ENCODE measurements at regions not wholly inside any gene's neighbourhood (a gene's known extent, or its start where the extent isn't known, plus 50 kb on each side); places are given as distances from the start of the nearest gene placed in this dataset.
"Not testable (repeated sequence)": the region's sequence is repeated elsewhere in the genome, so short reads cannot be mapped to it uniquely, and the experiment has no call there.

DNA sequence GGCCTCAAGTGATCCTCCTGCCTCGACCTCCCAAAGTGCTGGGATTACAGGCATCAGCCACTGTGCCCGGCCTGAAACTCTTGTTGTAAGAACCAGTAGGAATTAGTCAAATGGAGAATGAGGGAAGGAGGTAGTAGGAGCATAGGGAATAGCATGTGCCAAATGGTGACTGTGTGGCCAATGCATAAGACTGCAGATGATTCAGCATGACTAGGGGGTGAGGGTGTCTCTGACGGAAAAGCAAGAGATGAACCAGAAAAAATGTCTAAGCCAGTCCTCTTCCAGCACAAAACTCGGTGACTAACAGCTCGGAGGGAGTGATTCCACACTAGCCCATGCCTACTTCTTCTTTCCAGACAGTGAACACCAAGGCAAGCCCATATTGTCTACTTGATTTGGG lies 58.2 kb upstream of the DUSP21 start:
- DNase-seq (ENCODE audit: low read depth): peak; percentile 66

DNA sequence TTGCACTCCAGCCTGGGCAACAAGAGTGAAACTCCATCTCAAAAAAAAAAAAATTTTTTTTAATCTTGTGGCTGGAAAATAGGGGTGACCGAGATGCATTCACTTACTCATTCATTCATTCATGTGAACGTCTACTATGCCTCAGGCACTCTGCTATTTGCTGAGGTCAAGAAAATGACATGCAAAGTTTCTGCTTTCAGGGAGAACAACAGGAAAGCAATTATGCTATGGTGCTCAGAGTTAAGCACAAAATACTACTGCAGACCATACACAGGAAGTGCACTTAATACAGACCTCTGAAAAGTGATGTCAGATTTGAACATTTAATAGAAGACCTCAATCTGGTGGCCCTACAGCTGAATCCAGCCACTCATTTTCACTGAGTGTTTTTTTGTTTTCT lies 59.6 kb upstream of the DUSP21 start:
- no peak for DNase-seq (ENCODE audit: low read depth)

DNA sequence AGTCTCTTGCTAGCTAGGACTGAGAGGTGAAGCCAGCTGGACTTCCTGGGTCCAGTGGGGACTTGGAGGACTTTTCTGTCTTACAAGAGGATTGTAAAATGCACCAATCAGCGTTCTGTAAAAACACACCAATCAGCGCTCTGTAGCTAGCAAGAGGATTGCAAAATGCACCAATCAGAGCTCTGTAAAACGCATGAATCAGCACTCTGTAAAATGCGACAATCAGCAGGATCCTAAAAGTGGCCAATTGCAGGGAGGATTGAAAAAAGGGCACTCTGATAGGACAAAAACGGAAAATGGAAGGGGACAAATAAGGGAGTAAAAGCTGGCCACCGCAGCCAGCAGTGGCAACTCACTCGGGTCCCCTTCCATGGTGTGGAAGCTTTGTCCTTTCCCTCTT lies 65.6 kb upstream of the DUSP21 start:
- no peak for DNase-seq (ENCODE audit: low read depth)

DNA sequence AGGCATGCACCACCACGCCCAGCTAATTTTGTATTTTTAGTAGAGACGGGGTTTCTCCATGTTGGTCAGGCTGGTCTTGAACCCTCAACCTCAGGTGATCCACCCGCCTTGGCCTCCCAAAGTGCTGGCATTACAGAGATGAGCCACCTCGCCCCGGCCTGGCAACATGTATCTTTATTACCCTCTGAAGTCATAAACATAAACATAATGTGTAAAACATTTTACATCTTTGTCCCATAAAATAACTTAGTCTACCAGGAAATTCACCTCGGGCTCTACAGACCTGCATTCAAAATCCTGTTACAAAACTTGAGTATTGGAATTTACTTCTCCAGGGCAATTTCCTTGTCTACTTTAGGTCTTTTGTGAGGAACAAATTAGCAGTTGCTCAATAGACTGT lies 68.1 kb upstream of the DUSP21 start:
- DNase-seq (ENCODE audit: low read depth): no peak

DNA sequence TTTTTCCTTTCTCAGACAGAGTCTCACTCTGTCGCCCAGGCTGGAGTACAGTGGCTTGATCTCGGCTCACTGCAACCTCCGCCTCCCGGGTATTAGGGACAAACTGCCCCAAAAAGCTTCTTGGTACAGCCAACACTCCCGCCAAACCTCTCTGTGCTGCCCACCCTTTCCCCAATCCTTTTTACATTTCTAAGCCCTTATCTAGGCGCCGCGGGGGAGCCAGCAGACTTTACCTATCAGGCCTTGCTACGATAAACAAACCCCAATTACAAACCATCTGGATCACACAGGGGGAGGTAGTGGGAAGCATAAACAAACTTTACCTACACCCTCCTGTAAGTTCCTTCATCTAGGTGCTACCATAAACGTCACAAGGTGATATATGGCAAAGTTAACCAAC lies 69.8 kb upstream of the DUSP21 start:
- not testable (repeated sequence) for DNase-seq (ENCODE audit: low read depth)

DNA sequence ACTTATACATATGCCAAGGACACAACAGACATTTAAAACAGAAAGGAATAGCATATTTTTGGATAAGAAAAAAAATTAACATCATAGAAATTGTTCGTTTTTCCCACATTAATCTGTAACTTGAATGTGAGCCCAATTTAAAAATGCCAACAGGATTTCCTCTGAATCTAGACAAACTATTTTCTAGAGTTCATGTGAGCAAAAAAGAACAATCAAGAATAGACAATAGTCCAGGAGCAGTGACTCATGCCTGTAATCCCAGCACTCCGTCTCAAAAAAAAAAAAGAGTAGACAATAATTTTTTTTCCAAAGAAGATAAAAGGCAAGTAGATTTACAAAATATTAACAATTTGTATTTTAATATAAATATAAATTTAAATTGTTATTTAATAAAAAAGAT lies 73.7 kb upstream of the DUSP21 start:
- no peak for DNase-seq (ENCODE audit: low read depth)

DNA sequence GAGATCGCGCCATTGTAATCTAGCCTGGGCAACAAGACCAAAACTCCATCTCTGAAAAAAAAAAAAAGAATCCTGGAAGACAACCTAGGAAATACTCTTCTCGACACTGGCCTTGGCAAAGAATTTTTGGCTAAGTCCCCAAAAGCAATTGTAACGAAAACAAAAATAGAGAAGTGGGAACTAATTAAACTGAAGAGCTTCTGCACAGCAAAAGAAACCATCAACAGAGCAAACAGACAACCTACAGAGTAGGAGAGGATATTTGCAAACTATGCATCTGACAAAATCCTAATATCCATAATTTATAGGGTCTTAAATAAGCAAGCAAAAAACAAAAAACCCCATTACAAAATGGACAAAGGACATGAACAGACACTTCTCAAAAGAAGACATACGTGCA lies 76.5 kb upstream of the DUSP21 start:
- DNase-seq (ENCODE audit: low read depth): no peak

DNA sequence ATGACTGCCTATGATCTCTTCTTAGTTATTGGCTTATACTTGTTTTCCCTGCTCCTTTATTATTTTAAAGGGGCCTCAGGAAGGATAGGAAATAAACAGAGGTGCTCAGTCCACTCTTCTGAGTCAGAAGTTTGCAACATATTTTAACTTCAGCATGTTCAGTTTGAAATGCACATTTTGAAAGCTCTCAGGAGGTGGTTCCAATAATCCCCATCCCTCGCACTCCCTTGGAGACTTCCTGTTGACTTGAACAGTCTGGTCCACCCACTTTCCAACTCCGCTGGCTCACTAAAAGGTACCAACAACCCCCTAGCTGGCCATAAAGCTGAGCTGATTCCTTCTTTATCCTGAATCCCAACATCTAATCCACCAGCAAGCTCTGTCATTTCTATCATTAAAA lies 78.3 kb upstream of the DUSP21 start:
- DNase-seq (ENCODE audit: low read depth): no peak

DNA sequence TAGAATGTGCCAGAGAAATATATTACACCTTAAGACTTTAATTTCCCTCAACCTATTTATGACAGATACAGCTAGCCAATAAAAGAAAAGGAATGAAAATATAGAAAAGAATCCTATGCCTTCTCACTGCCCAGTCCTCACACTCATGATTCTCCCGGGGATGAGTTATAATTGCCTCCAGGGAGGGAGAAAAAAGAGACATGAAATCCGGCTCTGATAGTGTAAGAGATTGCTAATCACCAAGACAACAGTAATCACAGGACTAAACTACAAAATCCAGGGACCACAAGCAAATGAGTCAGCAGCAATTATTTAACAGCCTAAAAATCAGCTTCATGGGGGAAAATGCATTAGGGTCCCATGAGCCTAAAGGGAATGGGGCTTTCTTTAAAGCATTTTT lies 95.9 kb upstream of the DUSP21 start:
- peak; percentile 8 for DNase-seq (ENCODE audit: low read depth)

DNA sequence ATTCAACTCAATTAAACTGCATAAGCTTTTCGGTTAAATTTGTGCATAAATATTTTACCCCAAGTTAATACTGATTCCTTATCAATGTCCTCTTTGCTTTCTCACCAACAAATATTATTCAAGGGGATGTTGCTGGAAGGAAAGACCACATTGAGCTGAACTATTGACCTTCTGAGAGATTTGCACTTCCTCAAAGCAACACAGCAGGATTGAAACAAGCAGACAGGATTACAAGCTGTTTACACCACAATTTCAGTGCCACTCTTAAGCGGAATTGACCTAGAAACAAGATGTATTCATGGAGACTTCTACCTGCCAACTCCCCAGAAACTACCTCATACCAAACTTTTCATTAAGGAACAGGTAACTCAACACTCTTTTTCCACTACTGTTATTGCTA lies 96.5 kb upstream of the DUSP21 start:
- no peak for DNase-seq (ENCODE audit: low read depth)

DNA sequence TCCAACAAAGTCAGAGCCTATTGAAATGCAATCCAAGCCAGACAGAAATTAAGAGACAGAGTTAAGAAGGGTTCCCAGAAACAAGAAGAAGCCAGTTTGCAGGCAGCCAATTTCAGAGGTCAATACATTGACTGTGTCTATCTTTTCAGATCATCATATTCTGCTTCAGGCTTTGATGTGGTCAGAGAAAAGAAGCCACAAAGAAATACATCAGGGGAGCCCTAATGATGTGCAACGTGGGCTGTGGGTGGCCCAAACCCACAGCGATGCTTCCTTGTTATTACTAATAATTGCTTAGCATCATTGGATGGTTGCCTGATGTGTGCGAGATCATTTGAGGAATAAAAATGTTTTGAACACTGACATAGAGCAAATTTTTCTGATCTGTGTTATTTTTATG lies 99.0 kb upstream of the DUSP21 start:
- no peak for DNase-seq (ENCODE audit: low read depth)

DNA sequence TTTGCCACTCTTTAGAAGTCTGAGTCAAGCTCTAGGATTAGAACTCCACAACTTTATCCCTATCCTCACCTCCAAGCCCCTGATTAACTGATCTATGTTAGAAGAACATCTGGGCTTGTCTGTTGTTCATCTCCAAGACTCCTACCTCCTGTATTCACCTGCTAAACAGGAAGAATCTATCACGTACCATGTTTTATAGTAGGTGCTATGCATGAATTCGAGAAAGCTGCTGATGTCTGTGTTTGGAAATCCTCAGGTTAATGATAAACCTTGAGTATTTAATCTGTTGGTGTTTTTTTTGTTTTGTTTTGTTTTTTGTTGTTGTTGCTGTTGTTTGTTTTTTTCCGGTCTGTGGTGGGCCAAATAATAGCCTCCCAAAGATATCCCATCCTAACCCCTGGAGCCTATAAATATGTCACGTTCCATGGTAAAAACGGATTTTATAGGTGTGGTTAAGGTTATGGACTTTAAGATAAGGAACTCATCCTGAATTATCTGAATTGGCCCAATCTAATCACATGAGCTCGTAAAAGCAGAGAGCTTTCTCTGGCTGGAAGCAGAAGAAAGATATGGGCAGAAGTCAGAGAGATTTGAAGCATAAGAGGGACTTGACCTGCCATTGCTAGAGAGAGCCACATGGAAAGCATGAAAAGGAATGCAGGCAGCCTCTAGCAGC lies 101.2 kb upstream of the DUSP21 start:
- no peak for DNase-seq (ENCODE audit: low read depth)

DNA sequence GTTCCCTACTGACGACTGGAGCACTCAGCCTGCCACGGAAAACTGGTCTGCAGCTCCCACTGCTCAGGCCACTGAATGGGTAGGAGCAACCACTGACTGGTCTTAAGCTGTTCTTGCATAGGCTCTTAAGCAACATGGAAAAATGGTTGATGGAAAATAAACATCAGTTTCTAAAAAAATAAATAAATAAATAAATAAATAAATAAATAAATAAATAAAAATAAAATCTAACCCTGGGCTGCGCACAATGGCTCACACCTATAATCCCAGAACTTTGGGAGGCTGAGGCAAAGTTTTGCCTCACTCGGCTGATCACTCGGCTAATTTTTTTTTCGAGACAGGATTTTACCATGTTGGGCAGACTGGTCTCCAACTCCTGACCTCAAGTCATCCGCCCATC lies 102.0 kb upstream of the DUSP21 start:
- not testable (repeated sequence) for DNase-seq (ENCODE audit: low read depth)

DNA sequence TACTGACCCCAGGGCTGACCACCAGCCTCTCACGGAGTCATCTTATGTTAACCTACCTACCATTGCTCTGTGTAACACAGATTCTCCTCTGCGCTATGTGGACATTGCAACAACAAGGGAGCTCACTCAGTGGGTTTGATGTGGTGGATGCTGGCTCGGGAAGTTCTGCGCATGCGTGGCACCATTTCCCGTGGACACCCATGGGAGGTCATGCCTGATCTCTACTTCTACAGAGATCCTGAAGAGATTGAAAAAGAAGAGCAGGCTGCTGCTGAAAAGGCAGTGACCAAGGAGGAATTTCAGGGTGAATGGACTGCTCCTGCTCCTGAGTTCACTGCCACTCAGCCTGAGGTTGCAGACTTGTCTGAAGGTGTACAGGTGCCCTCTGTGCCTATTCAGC lies 102.4 kb upstream of the DUSP21 start:
- DNase-seq (ENCODE audit: low read depth): not testable (repeated sequence)

DNA sequence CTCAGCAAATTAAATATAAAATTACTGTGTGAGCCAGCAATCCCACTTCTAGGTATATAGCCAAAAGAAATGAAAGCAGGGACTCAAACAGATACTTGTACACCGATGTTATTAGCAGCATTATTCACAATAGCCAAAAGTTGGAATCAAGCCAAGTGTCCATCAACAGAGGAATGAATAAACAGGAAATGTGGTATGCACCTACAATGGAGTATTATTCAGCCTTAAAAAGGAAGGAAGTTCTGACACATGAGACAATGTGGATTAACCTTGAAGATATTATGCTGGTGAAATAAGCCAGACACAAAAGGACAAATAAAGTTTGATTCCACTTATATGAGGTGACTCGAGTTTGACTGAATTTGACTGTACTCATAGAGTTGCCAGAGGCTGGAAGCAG lies 108.3 kb upstream of the DUSP21 start:
- DNase-seq (ENCODE audit: low read depth): no peak

DNA sequence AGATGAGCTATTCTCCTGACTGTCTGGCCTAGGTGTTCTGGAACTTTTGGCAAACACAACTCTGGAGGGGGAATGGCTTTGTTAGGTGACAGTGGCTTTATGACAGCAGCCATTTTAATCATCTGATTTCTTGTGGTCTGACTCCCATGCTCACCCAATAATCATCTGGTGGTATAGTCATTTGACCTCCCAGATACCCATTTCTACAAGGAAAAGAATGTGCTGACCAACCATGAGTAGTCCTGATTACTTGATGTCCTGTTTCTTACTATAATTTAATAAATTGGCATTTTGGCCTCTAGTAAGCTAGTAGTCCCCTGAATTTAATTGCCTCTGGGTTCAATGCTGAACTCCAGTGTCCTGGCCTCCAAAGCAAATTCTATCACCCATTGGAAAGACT lies 109.9 kb upstream of the DUSP21 start:
- DNase-seq (ENCODE audit: low read depth): peak; percentile 14

DNA sequence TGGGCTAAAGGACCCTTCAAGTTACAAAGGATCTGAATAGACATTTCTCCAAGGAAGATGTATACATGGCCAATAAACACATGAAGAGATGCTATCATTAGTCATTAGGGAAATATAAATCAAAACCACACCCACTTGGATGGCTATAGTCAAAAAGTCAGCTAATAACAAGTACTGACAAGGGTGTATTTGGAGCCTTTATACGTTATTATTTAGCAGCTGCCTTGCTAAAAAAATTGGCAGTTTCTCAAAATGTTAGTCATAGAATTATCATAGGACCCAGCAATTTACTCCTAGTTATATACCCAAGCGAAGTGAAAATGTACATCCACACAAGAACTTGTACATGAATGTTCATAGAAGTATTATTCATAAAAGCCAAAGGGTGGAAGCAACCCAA lies 112.7 kb upstream of the DUSP21 start:
- DNase-seq (ENCODE audit: low read depth): no peak

DNA sequence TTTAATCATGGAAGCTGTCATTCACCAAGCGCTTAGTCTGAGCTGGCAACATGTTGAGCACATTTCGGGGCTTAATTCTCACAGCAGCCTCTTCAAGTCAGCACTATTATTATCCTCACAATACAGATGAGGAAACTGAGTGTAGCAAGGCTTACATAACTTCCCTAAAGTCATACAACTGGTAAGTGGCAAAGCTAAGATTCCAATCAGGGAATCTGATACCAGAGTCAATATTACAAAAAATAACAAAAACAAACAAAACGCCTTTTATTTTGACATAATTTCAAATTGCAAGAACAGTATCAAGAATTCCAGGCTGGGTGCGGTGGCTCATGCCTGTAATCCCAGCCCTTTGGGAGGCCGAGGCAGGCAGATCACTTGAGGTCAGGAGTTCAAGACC lies 120.4 kb upstream of the DUSP21 start:
- DNase-seq (ENCODE audit: low read depth): no peak

DNA sequence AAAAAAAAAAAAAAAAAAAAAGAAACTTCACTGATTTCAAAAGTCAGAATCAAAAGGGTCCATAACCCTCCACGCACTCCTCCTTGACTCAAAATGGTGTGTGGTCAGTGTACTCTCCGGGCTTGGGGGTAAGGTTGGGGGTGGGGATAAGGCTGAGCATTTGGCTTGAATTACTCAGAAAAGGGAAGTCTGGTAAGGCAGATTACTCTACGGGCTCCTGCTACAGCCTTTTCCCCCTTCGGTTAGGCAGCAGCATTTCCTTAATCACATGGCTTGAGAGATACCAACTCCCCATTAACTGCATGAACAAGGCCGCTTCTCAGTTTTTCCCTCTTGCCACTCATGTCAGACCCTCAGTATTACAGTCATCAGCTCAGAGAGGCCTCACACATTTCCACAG lies 135.4 kb upstream of the DUSP21 start:
- no peak for DNase-seq (ENCODE audit: low read depth)

DNA sequence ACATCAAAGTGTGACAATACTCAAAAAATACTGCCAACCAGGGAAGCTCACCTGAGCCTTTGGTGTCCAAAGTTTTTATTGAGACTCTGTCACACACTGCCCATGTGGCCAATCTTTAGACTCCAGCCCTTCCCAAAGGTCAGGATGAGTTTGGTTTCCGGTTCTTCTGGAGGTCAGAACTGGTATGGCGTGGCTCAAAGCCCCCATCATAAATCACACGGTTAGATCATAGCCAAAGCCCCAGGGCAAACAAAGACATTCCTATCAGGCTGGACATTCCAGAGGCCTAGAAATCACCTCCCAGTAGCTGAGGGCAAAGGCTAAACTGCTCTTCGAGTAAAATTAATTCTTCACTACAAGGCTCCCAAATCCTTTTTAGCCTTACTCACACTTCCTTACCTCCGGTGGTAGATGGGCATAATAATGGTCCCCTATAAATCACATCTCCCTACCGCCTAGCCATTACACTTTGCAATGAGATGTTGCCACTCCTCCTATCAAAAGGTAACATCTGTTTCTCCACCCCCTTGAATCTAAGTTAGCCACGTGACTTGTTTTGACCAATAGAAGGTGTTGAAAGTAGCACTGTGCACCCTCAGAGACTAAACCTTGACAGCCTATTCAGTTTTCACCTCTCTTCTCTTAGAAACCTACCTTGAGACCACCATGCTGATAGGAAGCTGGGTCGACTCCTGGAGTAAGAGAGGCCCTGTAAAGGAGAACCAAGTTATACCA lies 137.8 kb upstream of the DUSP21 start:
- no peak for DNase-seq (ENCODE audit: low read depth)

DNA sequence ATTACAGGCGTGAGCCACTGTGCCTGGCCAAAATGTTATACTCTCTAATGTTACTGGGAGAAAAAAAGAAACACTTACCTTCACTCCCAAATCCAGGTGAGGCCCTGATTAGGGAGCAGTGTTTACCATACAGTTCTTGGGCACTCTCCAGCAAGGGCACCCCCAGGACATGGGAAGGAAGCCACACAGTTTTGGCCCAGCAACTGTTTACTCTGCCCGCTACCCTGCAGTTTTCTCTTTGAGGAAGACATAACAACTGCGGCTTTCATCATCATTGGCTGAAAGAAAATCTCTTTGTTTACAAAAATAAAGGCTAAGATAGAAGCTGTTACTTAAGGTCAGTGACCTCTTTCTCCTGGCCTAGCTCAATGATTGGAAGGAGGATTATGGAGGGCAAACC lies 145.5 kb upstream of the DUSP21 start:
- no peak for DNase-seq (ENCODE audit: low read depth)

DNA sequence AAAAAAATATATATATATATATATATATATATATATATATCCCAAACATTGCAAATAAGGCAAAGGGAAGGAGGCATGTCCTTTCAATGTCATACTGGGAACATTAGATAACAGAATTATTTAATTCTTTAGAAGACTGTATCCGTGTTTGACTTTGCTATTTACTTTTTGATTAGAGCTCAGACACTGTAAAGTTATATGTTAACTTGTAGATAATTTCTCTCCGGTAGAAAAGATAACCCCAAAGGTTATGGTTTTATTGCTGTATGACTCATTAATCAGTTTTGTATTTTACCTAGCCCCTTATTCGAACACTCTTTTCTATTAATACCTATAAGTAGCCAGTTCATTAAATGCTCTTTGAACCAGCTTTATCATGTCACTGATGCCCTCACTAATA lies 150.6 kb upstream of the DUSP21 start:
- DNase-seq (ENCODE audit: low read depth): no peak

DNA sequence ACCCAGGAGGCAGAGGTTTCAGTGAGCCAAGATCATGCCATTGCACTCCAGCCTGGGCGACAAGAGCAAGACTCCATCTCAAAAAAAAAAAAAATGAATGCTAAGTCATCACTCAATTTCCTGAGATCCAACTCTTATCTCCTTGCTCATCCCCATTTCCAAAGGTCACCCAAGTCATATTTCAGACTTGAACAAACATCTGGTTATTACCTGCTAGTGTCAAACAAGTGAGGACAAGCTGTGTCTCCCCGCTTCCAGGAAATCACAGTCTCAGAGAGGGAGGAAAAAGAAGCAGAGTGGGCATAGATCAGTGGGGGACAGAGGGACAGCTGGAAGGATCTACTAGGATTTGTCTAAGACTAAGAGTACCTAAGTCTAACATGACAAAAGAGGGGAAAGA lies 147.5 kb upstream of the FUNDC1 start:
- DNase-seq (ENCODE audit: low read depth): no peak

DNA sequence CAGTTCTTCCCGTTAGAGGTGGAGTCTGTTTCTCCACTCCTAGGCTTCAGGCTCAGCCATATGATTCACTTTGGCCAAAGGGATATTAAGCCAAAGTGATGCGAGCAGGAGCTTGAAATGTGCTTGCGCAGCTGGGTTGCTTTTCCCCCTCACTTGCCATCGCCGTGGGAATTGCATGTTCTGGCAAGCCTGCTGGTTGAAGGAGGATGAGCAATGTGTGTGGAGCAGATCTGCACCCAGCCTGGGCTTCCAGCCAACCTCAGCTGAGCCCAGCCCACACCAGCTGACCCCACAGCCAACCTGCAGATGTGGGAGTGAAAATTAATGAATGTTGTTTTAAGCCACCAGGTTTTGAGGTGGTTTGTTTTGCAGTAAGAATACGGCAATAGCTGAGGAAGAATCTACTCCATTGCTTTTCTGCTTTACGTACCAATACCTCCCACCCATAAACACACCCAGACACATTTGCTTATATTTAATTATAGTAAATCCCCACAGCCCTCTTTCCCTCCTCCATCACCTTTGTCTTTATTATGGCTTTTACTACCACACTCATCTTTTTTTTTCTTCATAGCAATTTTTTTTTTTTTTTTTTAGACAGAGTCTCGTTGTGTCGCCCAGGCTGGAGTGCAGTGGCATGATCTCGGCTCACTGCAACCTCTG lies 132.8 kb upstream of the FUNDC1 start:
- peak; percentile 51 for DNase-seq (ENCODE audit: low read depth)
